Hematopoietic multipotent progenitor cell treated with erythropoietin and hydrocortisone succinate and interleukin-3 and kit ligand, for 6 days (in vitro differentiated cells): ENCODE measurements at regions not wholly inside any gene's neighbourhood (a gene's known extent, or its start where the extent isn't known, plus 50 kb on each side); places are given as distances from the start of the nearest gene placed in this dataset.
A peak's percentile ranks its signal among the peaks of the same experiment; 100 is the strongest.
"Not testable (repeated sequence)": the region's sequence is repeated elsewhere in the genome, so short reads cannot be mapped to it uniquely, and the experiment has no call there.

Source experiments
- DNase-seq: peaks from one replicate; pipeline ENCODE4 v3.0.0-alpha.2; 2015

- DNase-seq: not testable (repeated sequence)
These were observed 90.2 kb upstream of the SLC45A1 start for GRCh38 chr1:8227674-8228073.

DNA sequence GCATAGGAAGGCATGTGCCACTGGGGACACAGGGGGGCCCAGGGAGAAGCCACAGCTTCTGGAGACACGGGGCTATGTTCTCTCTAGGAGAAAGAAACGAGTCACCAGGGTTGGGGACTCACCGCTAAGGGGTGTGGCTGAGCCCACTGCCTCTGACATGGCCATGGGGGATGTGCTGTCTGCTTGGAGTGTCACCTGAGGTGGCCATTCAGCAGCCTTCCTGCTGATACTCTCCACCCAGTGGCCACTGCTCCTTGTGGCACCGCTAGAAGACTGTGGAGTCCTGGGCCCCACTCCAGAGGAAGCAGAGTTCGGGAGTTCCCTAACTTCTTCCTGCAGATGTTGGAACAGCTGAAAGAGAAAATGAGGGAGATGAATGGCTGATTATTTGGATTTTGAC, 91.2 kb upstream of the SLC45A1 start:
- no peak for DNase-seq

DNA sequence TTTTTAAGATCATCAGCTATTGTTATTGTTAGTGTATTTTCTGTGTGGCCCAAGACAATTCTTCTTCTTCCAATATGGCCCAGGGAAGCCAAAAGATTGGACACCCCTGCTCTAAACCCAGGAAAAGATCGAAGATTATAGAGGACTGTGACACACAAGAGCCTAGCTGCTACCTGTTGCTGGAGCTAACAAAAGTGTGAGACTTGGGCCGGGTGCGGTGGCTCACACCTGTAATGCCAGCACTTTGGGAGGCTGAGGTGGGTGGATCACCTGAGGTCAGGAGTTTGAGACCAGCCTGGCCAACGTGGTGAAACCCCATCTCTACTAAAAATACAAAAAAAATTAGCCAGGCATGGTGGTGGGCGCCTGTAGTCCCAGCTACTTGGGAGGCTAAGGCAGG, 91.9 kb upstream of the SLC45A1 start:
- DNase-seq: not testable (repeated sequence)

DNA sequence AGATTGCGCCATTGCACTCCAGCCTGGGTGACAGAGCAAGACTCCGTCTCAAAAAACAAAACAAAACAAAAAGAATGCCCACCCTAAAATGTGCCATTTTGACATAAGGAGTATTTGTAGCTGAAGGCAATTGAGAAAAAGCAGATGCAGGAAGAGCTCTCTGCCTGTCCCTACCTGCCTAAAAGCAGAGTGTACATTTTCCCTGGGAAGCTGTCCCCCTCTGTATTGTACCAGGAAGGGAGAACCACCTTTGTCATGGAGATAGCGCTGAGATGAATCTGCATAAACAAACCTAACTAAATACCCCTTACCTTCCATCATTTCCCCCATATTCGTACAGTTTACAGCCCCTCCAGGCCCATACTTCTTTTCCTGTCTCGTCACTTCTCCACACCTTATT, 94.4 kb upstream of the SLC45A1 start:
- no peak for DNase-seq

DNA sequence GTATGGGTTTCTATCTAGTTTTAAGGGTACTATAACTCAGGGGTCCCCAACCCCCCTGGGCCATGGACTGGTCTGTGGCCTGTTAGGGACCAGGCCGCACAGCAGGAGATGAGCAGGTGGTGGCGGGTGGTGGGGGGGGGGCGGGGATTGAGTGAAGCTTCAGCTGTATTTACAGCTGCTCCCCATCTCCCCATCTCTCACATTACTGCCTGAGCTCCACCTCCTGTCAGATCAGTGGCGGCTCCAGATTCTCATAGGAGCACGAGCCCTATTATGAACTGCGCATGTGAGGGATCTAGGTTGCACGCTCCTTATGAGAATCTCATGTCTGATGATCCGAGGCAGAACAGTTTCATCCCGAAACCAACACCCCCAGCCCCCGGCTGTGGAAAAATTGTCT, 95.1 kb upstream of the SLC45A1 start:
- no peak for DNase-seq

- DNase-seq: no peak
These were observed 98.4 kb upstream of the SLC45A1 start for GRCh38 chr1:8219530-8219929.

- peak; percentile 38 for DNase-seq
These were observed 99.4 kb upstream of the SLC45A1 start for GRCh38 chr1:8218351-8219092.

- DNase-seq: no peak
These were observed 100.1 kb upstream of the SLC45A1 start for GRCh38 chr1:8217809-8218208.

- no peak for DNase-seq
These were observed 100.8 kb upstream of the SLC45A1 start for GRCh38 chr1:8217011-8217711.

- peak; percentile 34 for DNase-seq
These were observed 101.9 kb upstream of the SLC45A1 start for GRCh38 chr1:8216005-8216404.

- DNase-seq: no peak
These were observed 103.3 kb upstream of the SLC45A1 start for GRCh38 chr1:8214501-8215173.

GRCh38 chr1:8213676-8214075, 104.2 kb upstream of the SLC45A1 start:
- DNase-seq: no peak

DNA sequence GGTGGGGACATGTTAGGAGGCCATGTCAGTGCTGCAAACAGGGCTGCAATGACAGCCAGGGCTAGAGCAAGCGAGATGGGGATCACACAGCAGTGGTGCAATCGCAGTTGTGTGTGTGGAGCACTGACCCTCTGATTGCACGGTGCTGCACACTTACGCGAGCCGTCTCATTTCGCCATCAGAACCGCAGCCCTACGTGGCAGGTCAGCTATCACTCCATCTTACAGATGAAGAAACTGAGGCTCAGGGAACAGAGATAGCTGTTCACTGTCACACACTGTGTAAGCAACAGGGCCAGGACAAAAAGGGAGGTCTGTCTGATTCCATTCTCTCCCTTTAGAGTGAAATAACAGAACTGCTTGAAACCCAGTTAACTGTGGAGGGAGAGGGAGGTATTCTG, 104.8 kb upstream of the SLC45A1 start:
- peak; percentile 46 for DNase-seq

- no peak for DNase-seq
These were observed 105.3 kb upstream of the SLC45A1 start for GRCh38 chr1:8212580-8213031.

- peak; percentile 27 for DNase-seq
These were observed 105.9 kb upstream of the SLC45A1 start for GRCh38 chr1:8211883-8212579.

- peak; percentile 35 for DNase-seq
These were observed 106.5 kb upstream of the SLC45A1 start for GRCh38 chr1:8211251-8211882.

DNA sequence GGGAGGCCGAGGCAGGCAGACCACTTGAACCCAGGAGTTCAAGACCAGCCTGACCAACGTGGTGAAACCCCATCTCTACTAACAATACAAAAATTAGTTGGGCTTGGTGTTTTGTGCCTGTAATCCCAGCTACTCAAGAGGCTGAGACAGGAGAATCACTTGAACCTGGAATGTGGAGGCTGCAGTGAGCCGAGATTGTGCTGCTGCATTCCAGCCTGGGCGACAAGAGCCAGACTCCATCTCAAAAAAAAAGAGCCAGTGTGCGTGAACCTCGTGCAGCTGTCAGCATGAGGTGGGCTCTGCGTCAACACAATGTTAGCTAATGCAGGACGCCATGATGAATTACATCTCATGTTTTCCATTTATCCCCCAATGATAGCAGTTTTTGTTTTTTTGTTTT, 110.7 kb upstream of the SLC45A1 start:
- DNase-seq: no peak

GRCh38 chr1:8206391-8206790, 111.5 kb upstream of the SLC45A1 start:
- DNase-seq: no peak

DNA sequence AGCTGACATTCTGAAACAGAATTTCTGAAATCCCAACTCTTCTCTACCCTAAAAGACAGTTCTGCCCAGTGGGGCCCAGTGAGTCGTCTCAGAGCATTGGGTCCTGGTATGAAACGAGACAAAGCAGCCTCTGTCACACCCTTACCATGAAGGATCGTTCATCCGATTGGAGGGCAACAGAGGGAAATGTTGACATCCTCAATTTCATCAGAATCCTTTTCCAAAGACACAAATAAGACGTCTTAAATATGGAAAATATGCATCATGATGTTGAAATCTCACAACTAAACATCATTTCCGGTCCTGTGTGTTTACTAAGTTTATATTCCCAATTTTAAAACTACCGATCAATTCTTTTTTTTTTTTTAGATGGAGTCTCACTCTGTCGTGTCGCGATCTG, 112.1 kb upstream of the SLC45A1 start:
- no peak for DNase-seq

GRCh38 chr1:8204826-8205225, 113.1 kb upstream of the SLC45A1 start:
- no peak for DNase-seq

DNA sequence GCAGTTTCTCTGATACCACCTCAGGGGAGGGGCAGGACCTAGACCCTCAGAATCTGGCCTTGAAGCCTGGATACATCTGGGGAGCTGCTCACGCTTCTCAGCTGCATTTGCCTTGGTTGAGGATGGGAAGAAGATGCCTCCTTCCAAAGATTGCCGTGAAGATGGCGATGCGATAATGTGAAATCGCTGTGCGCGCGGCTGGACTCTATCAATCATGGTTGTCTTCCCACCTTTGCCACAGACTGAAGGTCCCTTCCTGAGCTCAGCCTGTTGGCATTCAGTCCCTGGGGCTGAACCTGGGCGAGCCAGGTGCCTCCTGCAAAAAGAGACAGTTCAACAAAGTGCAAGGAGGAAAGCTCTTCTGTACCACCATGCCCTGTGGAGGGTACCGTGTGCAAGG, 114.4 kb upstream of the SLC45A1 start:
- DNase-seq: no peak

DNA sequence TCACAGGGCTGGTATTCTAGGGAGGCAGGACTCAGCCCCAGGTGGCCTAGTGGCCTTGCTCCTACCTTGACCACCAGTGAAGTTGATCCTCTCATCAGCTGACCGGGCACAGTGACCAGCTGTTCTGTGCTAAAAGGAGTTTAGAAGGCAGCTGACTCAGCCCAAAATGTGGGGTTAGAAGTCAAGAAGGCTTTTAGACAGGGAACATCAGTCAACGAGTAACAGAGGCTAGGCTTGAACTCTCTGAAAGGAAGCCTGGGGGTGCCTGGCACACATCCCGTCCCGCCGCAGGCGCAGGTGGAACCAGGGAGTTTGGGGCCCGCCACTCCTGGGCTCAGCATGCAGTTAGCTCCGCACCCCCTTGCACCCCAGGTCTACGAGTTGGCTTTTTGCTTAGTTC, 114.9 kb upstream of the SLC45A1 start:
- no peak for DNase-seq
